GM18517 (cell line): ENCODE measurements at regions not wholly inside any gene's neighbourhood (a gene's known extent, or its start where the extent isn't known, plus 50 kb on each side); places are given as distances from the start of the nearest gene placed in this dataset.

ENCODE experiments used
- ATAC-seq: cut with Tn5 transposase; IDR thresholded peaks from one replicate; pipeline ENCODE4 v1.9.1; 2021; ENCODE audit warnings: mild to moderate bottlenecking, moderate library complexity; ENCODE audit not compliant: unreplicated experiment

DNA sequence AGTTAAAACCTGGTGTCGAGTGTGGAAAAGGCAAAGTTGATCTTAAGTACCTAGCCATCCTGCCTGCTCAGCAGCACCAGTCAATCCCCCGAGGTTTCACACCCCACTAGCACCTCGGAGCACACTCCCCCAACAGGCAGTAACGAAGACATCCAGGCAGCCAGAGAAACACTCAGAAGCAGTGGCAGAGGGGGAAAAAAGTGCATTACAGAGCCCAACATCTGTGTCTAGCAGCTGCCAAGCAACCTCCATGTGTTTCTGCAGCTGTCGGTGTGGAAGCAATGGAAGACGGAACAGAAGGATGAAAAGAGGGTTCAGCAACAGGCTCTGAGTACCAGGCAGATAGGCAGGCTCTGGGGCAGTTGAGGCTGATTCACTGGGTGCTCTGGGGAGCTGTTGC lies 73.4 kb upstream of the PROX1 start:
- no peak for ATAC-seq

- ATAC-seq, result no peak
These were observed 66.5 kb upstream of the PROX1 start for GRCh38 chr1:213921311-213921710.

DNA sequence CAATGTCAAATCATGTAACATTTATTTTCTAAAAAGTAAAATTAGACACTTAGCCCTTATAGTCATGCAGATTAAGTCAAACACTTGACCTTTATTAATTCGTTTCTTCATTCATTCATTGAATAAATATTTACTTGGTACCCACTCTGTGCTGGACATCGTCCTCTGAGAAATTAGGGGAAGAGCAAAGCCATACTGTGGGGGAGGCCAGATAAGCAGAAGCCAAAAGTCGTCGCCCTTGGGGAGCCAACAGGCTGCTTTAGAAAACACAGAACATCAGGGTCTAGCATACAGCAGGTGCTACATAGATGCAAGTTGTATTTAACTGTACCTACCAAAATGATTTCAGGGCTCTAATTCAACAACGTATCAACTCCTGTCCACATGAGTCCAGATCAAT lies 66.1 kb upstream of the PROX1 start:
- ATAC-seq, result no peak

GRCh38 chr1:213925531-213926182 lies 62.1 kb upstream of the PROX1 start:
- no peak for ATAC-seq

DNA sequence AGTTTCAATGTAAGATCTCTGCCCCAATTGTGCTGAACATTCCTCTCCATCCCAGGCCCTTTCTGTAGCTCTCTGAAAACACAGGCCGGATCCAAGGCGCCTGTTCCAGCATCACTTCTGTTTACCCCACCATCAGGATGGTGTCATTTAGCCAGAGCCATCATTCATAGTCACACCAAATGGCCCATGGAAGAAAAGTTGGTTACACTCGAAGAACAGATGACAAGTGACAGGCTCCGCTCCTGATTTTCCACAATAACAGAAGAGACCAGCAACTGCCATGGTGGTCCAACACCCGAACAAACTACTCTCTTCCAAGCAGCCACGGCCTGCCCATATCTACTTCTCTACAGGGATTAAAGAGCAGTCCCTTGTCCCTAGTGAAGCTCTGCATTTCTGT lies 59.9 kb upstream of the PROX1 start:
- ATAC-seq, result no peak

DNA sequence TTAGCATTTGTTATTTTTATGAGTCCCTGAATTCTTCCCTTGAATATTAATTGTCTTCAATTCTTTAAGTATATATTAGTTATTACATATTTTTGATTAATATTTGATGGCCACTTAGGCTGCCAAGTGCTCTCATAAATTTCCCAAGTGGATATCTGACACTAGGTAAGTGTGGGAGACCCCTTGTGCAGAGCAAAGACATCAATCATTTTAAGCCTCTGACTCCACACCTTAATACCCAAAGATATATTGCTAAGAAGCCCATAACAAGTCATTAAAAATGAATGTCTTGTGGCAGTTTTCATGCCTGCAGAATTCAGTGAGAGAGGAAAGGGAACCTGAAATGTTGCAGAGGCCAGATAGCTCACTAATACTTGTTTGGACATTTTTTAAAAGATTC lies 58.4 kb upstream of the PROX1 start:
- no peak for ATAC-seq

DNA sequence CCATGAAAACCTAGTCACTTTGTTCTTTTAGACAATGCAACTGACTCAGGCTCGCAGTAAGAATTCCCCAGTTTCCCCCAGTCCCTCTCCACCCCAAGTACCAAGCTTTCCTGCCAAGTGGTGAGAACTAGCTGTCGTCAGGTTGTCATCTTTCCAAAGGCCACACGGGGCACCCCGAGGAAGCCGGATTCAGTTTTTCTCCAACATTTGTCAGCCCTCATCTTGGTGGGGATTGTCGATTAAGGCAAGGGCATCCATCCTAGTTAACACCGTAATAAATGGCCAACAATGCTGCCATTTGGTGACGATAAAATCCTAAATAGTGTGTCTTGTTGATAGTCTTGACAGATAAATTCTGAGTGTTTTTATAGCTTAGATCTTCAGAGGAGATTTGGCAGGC lies 55.9 kb upstream of the PROX1 start:
- ATAC-seq, result no peak

- no peak for ATAC-seq
These were observed 54.4 kb upstream of the PROX1 start for GRCh38 chr1:213933336-213933735.

GRCh38 chr1:213934649-213935048 lies 53.1 kb upstream of the PROX1 start:
- no peak for ATAC-seq

DNA sequence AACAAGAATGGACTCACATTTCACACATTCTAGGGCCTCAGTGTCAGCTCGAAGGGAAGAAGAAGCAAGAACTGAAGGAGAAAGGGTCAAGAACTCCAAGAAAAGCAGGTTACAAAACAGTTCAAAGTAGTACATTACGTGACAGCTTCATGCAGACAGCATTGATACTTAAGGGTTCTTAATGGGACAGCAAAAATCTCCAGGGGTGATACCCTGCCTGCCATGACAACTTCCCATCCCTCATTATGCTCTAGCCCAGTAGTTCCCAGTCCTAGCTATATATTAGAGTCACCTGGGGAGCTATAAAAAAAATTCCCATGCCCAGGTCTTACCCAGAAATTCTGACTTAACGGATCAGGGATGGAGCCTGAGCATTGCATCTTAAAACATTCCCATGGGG lies 51.2 kb upstream of the PROX1 start:
- no peak for ATAC-seq
